ENCODE measurements at regions not wholly inside any gene's neighbourhood (a gene's known extent, or its start where the extent isn't known, plus 50 kb on each side); places are given as distances from the start of the nearest gene placed in this dataset.

DNA sequence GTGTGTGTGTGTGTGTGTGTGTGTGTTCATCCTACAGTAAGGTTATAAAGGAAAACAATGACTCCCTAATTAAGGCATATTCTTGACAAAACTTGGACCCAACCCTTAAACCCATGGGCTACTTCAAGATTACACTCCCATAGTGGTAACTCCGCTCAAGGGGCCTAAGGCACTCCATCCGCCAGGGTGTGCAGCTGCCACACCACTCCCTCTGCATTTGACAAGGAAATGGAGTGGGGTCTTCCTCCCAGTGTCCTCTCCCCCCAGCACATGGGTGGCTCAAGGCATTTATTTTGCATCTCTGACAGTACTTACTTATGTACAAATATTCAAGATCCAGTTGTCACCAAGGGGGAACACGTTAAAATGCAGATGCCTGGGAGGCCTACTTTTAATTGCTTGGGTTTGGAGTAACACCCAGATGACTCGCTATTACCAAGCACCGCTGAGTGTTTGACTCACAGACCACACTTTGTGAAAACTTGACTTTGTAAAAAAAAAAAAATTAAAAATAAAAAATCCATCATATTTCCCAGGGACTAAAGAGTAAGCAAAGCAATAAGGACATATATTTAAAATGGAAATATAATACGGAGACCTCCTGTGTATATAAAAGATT, 53.0 kb upstream of the AGR3 start:
- POLR2A ChIA-PET (ENCODE audit: partially characterized antibody) = no interaction called here
- no peak for DNase-seq (ENCODE audit: low read depth in 1 of 2, low spot score in 2 of 2)
- H3K27ac ChIP-seq (ENCODE audit: low read depth, low read length) = no peak overlapping the region
- TF ChIP-seq EGR1 (IDR thresholded peaks at IDR 0.05; ENCODE audit: borderline replicate concordance, low read depth, low read length) (no peak), CBX8 (IDR thresholded peaks at IDR 0.05; ENCODE audit: borderline replicate concordance, low read depth, low read length) (no peak), MAFK (IDR thresholded peaks at IDR 0.05; ENCODE audit: low read depth, low read length) (no peak), BRCA1 (IDR thresholded peaks at IDR 0.05; ENCODE audit: low read depth, low read length) (no peak), CEBPB (IDR thresholded peaks at IDR 0.05; ENCODE audit: low read depth, low read length) (no peak), SUZ12 (IDR thresholded peaks at IDR 0.05; ENCODE audit: low read length) (no peak), JUND (IDR thresholded peaks at IDR 0.05; ENCODE audit: low read length) (no peak), RNF2 (IDR thresholded peaks at IDR 0.05; ENCODE audit: borderline replicate concordance, low read depth, low read length, missing control alignments, poor library complexity, severe bottlenecking) (no peak), FOSL1 (IDR thresholded peaks at IDR 0.05; ENCODE audit: insufficient read depth, low read depth, low read length) (no peak), PHF8 (conservative IDR thresholded peaks at IDR 0.05; ENCODE audit: low read depth, low read length) (no peak), EP300 (IDR thresholded peaks at IDR 0.05; ENCODE audit: borderline replicate concordance in 1 of 2, low read depth in 2 of 2, low read length in 2 of 2) (no peak), TAF1 (IDR thresholded peaks at IDR 0.05; ENCODE audit: low read depth, low read length) (no peak), GTF2F1 (IDR thresholded peaks at IDR 0.05; ENCODE audit: borderline replicate concordance, low read depth, low read length) (no peak), CHD1 (IDR thresholded peaks at IDR 0.05; ENCODE audit: low read depth, low read length) (no peak)

More for the DNA sequence above, 53.0 kb upstream of the AGR3 start:
- no peak overlapping the region for H2AK5ac ChIP-seq (ENCODE audit: low read depth, low read length)
- no peak overlapping the region for H4K5ac ChIP-seq (ENCODE audit: insufficient read length, low read depth, low read length)
- no peak overlapping the region for H3K4me3 ChIP-seq (ENCODE audit: extremely low read depth in 1 of 4, insufficient read depth in 2 of 4, low read depth in 3 of 4, low read length in 4 of 4)
- no peak overlapping the region for H2BK5ac ChIP-seq (ENCODE audit: low read depth, low read length)
- H3K14ac ChIP-seq (ENCODE audit: insufficient read length) = no peak overlapping the region
- no peak overlapping the region for H3K18ac ChIP-seq (ENCODE audit: extremely low read depth, low read length)
- 88% methylated on average over 6 of the region's 6 CpGs; no CpG with 5 or more reads in 1 of the 2 experiments for WGBS, 2 experiments (ENCODE audit: extremely low coverage in 1 of 2, insufficient coverage in 1 of 2, insufficient read length in 1 of 2, insufficient replicate concordance in 2 of 2, low coverage in 1 of 2, low lambda C conversion rate in 2 of 2, missing lambda C conversion rate in 1 of 2)
- no peak overlapping the region for H3K23ac ChIP-seq (ENCODE audit: insufficient read length)
- no peaks in the 10 kb centered on the region; the same call in 1 of the 2 replicates for H3K23me2 ChIP-seq (ENCODE audit: low read depth, low read length)
- no peak overlapping the region for H4K91ac ChIP-seq (replicated peaks; ENCODE audit: insufficient read length, low read length)
- H2BK12ac ChIP-seq (ENCODE audit: low read depth, low read length) = no peak overlapping the region
- H3K56ac ChIP-seq (replicated peaks; ENCODE audit: insufficient read length, low read depth, low read length) = no peak overlapping the region
- H3K4ac ChIP-seq (replicated peaks; ENCODE audit: insufficient read length, low read depth, low read length) = no peak overlapping the region
- H4K20me1 ChIP-seq (replicated peaks in 1 of 2; ENCODE audit: control insufficient read depth in 1 of 2, insufficient read depth in 2 of 2, low read length in 2 of 2) = no peaks in the 10 kb centered on the region
- no peaks in the 10 kb centered on the region for H3K27me3 ChIP-seq (replicated peaks in 1 of 4; ENCODE audit: control insufficient read depth in 3 of 4, extremely low read depth in 1 of 4, insufficient read depth in 3 of 4, low read length in 3 of 4)
- no peaks in the 10 kb centered on the region for H3K79me1 ChIP-seq (ENCODE audit: low read depth, low read length)
- no peaks in the 10 kb centered on the region; a peak in 1 of 8 replicates for H3K36me3 ChIP-seq (ENCODE audit: control insufficient read depth in 2 of 4, insufficient read depth in 4 of 4, low read length in 3 of 4)
- no peak overlapping the region for H4K8ac ChIP-seq (ENCODE audit: extremely low read depth, insufficient read depth, low read length)
- no peaks in the 10 kb centered on the region for H3K79me2 ChIP-seq (ENCODE audit: control insufficient read depth in 1 of 2, insufficient read depth in 2 of 2, low read length in 2 of 2)
- H2BK20ac ChIP-seq (ENCODE audit: low read length) = no peak overlapping the region
- H2BK120ac ChIP-seq (replicated peaks; ENCODE audit: low read depth, low read length) = no peak overlapping the region
- no peak overlapping the region for H3K9ac ChIP-seq (replicated peaks in 1 of 4; ENCODE audit: extremely low read depth in 1 of 4, low read depth in 3 of 4, low read length in 3 of 4)
- H2BK15ac ChIP-seq (ENCODE audit: low read length) = no peak overlapping the region
- H3K4me1 ChIP-seq (replicated peaks in 1 of 4; ENCODE audit: control insufficient read depth in 3 of 4, insufficient read depth in 4 of 4, low read length in 3 of 4) = no peaks in the 10 kb centered on the region
- H3K4me2 ChIP-seq (ENCODE audit: insufficient read depth in 1 of 2, low read depth in 2 of 2, low read length in 2 of 2) = no peak overlapping the region
- FAIRE-seq = no peak
- CTCF ChIA-PET (ENCODE audit: partially characterized antibody) = interaction anchor here (0.6 to 1.1 kb wide), 3 partner anchors 10 to 609 kb away, joined by 3 to 4 read pairs (median 3); no protein-coding TSS in a partner anchor
- H3K9me3 ChIP-seq (ENCODE audit: insufficient read depth in 2 of 2, low read depth in 1 of 2, low read length in 1 of 2) = no peaks in the 10 kb centered on the region
- H2AFZ ChIP-seq (ENCODE audit: low read length) = no peak overlapping the region; the same call in 1 of the 2 replicates
